GM19372 (cell line): ENCODE measurements at regions not wholly inside any gene's neighbourhood (a gene's known extent, or its start where the extent isn't known, plus 50 kb on each side); places are given as distances from the start of the nearest gene placed in this dataset.
"Not testable (repeated sequence)": the region's sequence is repeated elsewhere in the genome, so short reads cannot be mapped to it uniquely, and the experiment has no call there.

Experiments
- ATAC-seq: cut with Tn5 transposase; IDR thresholded peaks from one replicate; pipeline ENCODE4 v1.9.1; 2021; ENCODE audit warnings: mild to moderate bottlenecking, low read depth, moderate library complexity; ENCODE audit not compliant: unreplicated experiment

- not testable (repeated sequence) for ATAC-seq
These were observed 208.2 kb upstream of the NEBL start for GRCh38 chr10:21105331-21105730.

- no peak for ATAC-seq
These were observed 203.9 kb upstream of the NEBL start for GRCh38 chr10:21100871-21101514.

DNA sequence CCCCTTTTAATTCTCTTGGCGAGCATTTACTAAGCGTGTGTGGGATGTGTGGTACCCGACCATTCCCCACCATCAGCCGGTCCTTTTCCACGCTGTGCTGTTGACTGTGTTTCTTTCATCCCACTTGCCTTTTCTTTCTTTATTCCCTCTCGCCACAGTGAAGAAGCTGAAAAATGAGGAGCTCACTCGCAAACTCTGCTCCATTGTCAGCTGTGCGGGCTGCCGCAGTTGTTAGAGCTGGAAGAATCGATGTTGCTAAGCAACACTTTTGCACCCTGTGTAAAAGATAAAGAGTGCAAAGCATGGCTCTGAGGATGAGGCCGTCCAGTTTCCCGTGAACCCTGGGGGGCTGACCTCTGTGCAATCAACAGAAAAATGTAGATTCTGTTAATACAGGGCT, 203.1 kb upstream of the NEBL start:
- ATAC-seq, result no peak

- ATAC-seq, result no peak
These were observed 202.4 kb upstream of the NEBL start for GRCh38 chr10:21099291-21100062.

DNA sequence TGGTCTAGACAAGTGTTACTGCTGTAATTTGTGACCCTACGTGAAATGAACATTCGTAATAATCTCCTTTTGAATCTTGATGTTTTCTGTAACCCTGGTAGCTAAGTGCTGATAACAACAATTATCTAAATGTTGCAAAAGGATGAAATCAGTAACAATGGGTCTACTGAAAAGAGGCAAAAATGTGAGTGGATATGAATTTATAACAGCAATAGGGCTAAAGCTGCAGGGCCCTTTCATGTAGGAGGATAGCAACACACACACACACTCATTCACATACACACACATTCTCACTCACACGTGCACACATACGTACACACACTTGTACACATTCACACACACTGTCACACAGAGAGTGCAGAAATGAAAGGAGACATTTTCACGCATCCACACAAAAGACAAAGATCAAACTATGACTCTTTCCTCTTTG, 200.8 kb upstream of the NEBL start:
- ATAC-seq, result no peak

DNA sequence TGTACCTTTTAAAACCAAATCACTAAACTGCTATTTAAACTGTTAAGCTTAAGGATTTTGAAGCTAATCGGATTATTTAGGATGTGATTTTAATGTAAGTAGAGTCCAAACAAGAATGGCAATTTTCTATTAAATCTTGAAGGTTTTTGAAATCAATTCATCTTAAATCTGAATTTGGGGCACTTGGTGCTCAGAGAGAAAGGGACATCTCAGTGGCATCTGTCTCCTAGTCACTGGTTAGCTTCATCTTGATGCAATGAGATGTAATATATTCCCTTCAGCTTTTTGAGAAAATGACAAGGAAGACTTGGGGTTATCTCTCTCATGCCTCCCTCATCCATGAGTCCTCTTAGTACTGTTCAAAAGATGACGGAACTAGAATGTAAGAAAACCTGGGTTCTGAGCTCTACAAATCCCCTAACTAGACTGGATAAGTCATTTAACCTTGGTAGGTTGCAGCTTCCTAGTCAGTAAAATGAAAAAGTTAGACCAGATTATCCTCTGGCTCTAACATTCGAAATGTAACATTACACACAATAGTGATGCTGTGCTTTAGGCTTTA, 198.5 kb upstream of the NEBL start:
- ATAC-seq, result no peak

GRCh38 chr10:21095073-21095472, 198.0 kb upstream of the NEBL start:
- no peak for ATAC-seq

- ATAC-seq, result no peak
These were observed 195.8 kb upstream of the NEBL start for GRCh38 chr10:21092683-21093524.

DNA sequence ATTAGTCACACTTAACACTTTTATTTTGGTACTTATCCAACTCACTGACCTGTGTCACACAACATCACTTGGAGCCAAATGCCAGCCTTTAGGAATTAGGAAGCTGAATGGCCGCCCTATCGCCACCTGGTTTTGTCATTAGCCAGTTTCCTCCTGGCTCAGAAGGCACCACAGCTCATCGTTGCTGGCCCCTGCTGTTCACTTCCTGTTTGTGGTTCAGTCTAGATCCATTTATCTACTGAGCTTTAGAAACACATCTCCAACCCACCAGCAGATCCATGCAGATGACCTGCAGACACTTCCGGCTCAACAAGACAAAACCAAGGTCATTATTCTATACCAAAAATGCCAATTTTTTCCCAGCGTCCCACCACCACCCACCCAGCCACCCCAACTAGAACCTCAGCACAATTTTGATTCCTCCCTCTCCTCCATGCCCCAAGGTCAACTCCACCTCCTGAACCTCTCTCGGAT, 193.5 kb upstream of the NEBL start:
- ATAC-seq, result no peak

DNA sequence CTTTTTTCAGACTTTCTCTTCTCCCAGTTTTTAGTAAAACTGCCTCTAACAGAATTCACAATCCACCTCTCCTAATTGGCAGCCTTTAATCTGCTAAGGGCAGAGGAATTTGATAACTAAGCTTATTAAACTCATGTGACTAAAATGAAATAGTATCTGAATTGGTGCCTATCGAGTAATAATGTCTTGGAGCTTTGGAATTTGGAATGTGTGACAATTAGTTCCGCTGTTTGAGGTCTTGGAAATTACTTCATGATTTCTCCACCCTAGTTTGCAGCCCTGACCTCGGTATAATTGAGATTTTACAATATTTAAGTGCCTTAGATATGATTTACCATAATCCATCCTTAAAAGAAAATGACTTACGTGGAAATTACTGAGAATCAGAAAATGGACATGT, 190.4 kb upstream of the NEBL start:
- ATAC-seq, result no peak

GRCh38 chr10:21084700-21085099, 187.6 kb upstream of the NEBL start:
- no peak for ATAC-seq

DNA sequence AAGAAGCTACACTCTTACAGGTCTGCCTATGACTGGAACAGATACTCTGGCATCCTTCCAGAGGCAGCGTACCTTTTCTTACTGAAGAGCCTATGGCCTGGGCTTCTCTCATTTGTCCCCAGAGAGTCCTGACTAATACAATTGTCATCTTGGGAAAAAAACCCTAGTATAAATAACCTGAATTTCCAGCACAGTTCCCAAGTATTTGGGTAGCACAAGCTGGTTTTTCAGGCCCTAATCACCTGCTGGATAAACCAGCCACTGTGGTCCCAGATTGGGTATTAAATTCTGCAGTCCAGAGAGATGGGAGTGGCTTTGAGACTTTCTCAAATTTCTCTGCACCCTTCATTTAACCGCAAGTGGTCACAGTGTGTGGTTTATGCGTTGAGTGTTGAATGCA, 186.8 kb upstream of the NEBL start:
- ATAC-seq, result no peak

GRCh38 chr10:21082206-21082605, 185.1 kb upstream of the NEBL start:
- no peak for ATAC-seq

GRCh38 chr10:21080261-21080660, 183.2 kb upstream of the NEBL start:
- ATAC-seq, result no peak

DNA sequence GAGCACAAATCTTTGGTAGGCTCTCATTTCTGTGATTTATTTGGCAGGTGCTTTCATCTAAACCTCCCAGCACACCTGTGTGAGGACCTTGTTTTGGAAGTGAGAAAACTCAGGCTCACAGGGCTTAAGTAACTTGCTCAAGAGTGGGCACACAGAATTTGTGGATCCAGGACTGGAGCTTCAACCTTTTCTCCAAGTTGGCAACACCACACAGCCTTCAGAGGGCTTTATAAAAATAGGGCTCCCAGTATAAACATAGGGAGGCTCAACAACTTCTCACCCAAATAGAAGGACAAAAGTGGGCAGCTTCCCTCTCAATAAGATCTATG, 182.2 kb upstream of the NEBL start:
- no peak for ATAC-seq

DNA sequence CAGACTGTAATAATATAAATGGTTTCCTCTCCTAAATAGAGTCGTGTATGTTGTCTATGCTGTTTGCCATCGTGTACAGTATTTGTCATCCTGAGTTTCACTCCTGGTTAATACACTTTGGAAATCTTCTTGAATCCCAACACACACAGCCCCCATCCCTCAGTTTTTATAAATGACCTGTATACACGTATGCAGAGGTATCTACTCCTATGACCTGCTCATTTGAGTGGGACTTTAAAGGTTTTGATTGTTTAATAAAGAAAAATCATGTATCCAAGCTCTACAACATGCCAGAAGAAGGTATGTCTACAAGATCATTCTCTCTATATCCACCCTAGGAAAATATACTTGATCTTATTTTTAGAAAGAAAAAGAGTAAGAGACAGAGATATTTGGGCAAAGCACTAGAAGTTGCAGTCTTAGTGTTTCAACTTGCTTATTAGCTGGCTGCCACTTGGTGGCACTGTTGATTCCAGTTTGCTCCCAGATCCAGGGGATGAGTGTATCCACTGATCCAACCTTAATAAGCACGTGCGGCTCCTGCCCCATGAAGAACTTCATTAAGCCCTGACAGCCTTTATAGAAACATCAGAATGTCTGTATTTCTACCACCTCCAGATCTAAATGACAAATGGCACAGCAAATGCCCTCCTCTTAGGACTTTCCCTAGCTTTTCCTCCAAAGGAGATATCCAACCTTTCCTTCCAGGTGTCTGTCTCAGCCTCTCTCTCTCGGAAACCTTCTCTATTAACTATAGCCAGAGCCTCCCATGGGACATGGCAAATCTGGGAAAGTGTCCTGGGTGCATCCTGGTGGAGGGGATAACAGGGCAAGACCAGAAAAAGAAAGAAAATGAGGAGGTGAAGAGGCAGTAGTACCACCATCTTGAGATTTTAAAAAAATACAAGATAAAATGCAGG, 181.6 kb upstream of the NEBL start:
- ATAC-seq, result peak; percentile 76

DNA sequence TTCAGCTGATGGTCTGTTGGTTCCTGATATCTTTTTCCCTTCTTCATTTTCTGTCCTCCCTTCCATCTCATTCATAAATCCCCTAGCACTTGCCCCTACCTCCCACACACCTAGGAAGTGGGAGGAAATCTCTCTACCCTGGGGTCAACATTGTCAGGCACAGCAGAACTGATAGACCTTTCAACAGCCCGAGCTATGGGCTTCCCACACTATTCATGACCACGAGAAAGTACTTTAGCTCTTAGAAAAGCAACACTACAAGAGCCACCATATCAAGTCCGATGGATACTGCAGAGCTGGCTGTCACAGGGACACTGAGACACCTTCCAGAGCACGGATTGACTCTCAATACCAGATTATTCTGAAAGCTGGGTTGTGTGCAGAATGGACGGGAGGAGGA, 180.6 kb upstream of the NEBL start:
- no peak for ATAC-seq

DNA sequence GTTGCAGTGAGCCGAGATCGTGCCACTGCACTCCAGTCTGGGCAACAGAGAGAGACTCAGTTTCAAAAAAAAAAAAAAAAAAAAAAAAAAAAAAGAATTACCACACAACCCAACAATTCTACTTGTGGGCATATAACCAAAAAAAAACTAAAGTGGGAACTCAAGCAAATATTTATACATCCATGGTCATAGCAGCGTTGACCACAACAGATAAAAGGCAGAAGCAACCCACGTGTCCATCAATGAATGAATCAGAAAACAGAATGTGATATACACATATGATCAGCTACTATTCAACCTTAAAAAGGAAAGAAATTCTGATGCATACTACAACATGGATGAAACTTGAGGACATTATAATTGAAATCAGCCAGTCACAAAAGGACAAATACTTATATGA, 179.3 kb upstream of the NEBL start:
- ATAC-seq, result no peak

- no peak for ATAC-seq
These were observed 178.8 kb upstream of the NEBL start for GRCh38 chr10:21075880-21076279.
